ENCODE measurements at regions not wholly inside any gene's neighbourhood (a gene's known extent, or its start where the extent isn't known, plus 50 kb on each side); places are given as distances from the start of the nearest gene placed in this dataset.

DNA sequence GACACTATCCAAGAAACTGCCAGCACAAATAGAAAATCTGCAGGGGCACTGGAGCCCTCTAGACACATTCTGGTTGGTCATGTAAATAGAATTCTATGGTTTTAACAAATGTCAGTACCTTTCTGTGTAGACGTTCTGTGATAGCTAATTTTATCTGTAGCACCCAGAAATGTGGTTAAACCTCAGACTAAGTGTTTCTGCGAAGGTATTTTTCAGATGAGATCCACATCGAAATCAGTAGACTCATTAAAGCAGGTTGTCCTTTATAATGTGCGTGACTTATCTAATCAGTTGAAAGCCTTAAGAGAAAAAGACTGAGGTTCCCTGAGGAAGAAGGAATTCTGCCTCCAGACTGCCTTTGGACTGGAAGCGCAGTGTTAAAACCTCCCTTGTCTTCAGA, 922.9 kb downstream of the EFNB2 start:
- TF ChIP-seq, protein P1, sequence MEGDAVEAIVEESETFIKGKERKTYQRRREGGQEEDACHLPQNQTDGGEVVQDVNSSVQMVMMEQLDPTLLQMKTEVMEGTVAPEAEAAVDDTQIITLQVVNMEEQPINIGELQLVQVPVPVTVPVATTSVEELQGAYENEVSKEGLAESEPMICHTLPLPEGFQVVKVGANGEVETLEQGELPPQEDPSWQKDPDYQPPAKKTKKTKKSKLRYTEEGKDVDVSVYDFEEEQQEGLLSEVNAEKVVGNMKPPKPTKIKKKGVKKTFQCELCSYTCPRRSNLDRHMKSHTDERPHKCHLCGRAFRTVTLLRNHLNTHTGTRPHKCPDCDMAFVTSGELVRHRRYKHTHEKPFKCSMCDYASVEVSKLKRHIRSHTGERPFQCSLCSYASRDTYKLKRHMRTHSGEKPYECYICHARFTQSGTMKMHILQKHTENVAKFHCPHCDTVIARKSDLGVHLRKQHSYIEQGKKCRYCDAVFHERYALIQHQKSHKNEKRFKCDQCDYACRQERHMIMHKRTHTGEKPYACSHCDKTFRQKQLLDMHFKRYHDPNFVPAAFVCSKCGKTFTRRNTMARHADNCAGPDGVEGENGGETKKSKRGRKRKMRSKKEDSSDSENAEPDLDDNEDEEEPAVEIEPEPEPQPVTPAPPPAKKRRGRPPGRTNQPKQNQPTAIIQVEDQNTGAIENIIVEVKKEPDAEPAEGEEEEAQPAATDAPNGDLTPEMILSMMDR (IDR thresholded peaks at IDR 0.05; ENCODE audit: borderline replicate concordance, extremely low read depth, low read length, poor library complexity, severe bottlenecking), result no peak
- no peak for TF ChIP-seq EZH2 (IDR thresholded peaks at IDR 0.05; ENCODE audit: borderline replicate concordance, low read depth, low read length, severe bottlenecking)
